Activated T-helper 1 cell treated with anti-CD3 and anti-CD28 coated beads, Interleukin-12 subunit alpha, Interleukin-12 subunit beta, Interleukin-2, Interleukin-4 antibody, amounts not matched to agents 30 ng/mL and 10 ng/mL and 1 ng/mL, durations not matched to agents 14 hours and 24 hours and 36 hours (primary cell): ENCODE measurements at regions not wholly inside any gene's neighbourhood (a gene's known extent, or its start where the extent isn't known, plus 50 kb on each side); places are given as distances from the start of the nearest gene placed in this dataset.
"Not testable (repeated sequence)": the region's sequence is repeated elsewhere in the genome, so short reads cannot be mapped to it uniquely, and the experiment has no call there.

Source experiments
- DNase-seq: peaks from one replicate; pipeline ENCODE4 v3.0.0; 2021; ENCODE audit warnings: low spot score
- H3K27ac Mint-ChIP-seq: one replicate; pipeline ENCODE4 v1.8.0; 2021; ENCODE audit warnings: mild to moderate bottlenecking, mixed read lengths
- H3K27me3 Mint-ChIP-seq: one replicate; pipeline ENCODE4 v1.8.0; 2022; ENCODE audit warnings: mild to moderate bottlenecking, moderate library complexity, mixed read lengths; ENCODE audit not compliant: insufficient read depth
- H3K36me3 Mint-ChIP-seq: one replicate; pipeline ENCODE4 v1.8.0; 2021; ENCODE audit warnings: low read depth, mixed read lengths
- H3K4me1 Mint-ChIP-seq: one replicate; pipeline ENCODE4 v1.8.0; 2021; ENCODE audit warnings: low read depth, mixed read lengths
- H3K4me3 Mint-ChIP-seq: one replicate; pipeline ENCODE4 v1.8.0; 2021; ENCODE audit warnings: mild to moderate bottlenecking, moderate library complexity, mixed read lengths
- H3K9me3 Mint-ChIP-seq: one replicate; pipeline ENCODE4 v1.8.0; 2021; ENCODE audit warnings: mixed read lengths
- intact Hi-C: fragments of 100-400 bp; cut with micrococcal nuclease; formaldehyde crosslinking; loops from one replicate; pipeline ENCODE4 v1.15.1; 2024

GRCh38 chr9:25225938-25226760 lies 452.1 kb downstream of the TUSC1 start:
- Mint-ChIP-seq H3K27ac (no peak overlapping the region), H3K27me3 (no peaks in the 10 kb centered on the region), H3K4me3 (no peak overlapping the region), H3K9me3 (peaks cover 24% of the 10 kb centered on the region), H3K4me1 (no peaks in the 10 kb centered on the region), H3K36me3 (no peaks in the 10 kb centered on the region)
- no peak for DNase-seq
- intact Hi-C loops, result no loop called here

- intact Hi-C loops, result no loop called here
- no peak overlapping the region for H3K27ac Mint-ChIP-seq
Observed at GRCh38 chr9:25224996-25225395, 453.2 kb downstream of the TUSC1 start.

GRCh38 chr9:25224309-25224708 lies 453.9 kb downstream of the TUSC1 start:
- peaks cover 14% of the 10 kb centered on the region for H3K9me3 Mint-ChIP-seq

More at GRCh38 chr9:25224996-25225395, 453.2 kb downstream of the TUSC1 start:
- H3K9me3 Mint-ChIP-seq, result peaks cover 14% of the 10 kb centered on the region
- no peak overlapping the region for H3K4me3 Mint-ChIP-seq
- DNase-seq, result no peak
- H3K36me3 Mint-ChIP-seq, result no peaks in the 10 kb centered on the region
- H3K27me3 Mint-ChIP-seq, result no peaks in the 10 kb centered on the region
- no peaks in the 10 kb centered on the region for H3K4me1 Mint-ChIP-seq

DNA sequence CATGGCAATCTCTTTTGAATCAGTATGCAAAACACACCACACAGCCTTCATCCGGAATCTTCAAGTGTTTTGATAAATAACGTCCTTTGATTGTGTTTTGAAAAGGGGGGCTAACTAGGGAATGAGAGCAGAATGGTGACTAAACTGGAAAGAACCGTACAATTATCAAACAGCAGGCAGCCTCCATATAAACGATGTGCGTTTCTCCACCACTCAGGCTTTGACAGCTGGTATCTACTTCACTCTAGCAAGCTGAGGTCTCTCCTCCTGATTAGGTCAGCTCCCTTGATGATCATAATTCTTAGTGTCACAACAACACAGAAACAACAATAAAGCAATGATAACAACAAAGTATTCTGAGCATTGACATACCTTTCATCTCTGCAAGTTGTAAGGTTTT lies 465.9 kb downstream of the TUSC1 start:
- Mint-ChIP-seq H3K4me3 (no peak overlapping the region), H3K27me3 (no peaks in the 10 kb centered on the region), H3K27ac (no peak overlapping the region), H3K4me1 (no peaks in the 10 kb centered on the region), H3K36me3 (no peaks in the 10 kb centered on the region), H3K9me3 (peaks cover 13% of the 10 kb centered on the region)
- no peak for DNase-seq
- intact Hi-C loops, result no loop called here

More at GRCh38 chr9:25224309-25224708, 453.9 kb downstream of the TUSC1 start:
- H3K27ac Mint-ChIP-seq, result no peak overlapping the region
- no peak for DNase-seq
- no peaks in the 10 kb centered on the region for H3K4me1 Mint-ChIP-seq
- intact Hi-C loops, result no loop called here
- no peaks in the 10 kb centered on the region for H3K36me3 Mint-ChIP-seq
- no peaks in the 10 kb centered on the region for H3K27me3 Mint-ChIP-seq
- no peak overlapping the region for H3K4me3 Mint-ChIP-seq

DNA sequence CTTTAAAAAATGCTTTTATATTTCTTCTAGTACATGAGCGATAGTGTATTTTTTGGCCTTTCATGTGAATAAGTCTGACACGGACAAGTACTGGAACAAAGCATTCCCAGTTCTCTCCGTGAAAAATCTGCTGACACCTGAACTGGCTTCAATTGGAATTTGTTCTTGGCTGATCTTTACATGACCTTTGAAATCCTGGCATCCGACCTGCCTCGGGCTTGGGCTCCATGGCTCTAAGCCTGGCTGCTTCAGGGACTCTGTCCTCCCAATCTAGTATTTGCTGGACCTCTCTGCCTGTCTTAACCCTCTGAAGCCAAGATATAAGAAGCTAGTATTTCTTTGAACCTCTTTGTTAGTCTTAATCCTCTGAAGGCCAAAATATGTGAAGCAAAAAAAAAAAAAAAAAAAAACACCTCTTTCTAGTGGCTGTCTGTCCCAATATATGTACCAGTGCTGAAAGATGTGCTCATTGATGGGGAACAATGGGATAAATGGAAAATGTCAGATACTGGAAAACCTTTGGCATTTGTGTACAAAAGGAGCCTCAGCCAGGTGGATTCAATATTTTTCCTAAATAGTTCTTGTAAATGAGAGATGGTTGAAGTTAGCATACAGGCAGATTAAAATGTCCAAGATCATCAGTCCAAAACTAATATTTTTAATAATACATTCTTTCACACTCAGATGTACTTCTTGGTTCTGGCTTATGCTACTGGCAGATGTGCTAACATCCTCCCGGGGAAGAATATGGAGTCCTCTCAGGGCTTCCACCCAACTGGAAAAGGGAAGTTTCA lies 470.6 kb downstream of the TUSC1 start:
- intact Hi-C loops, result no loop called here
- Mint-ChIP-seq H3K27me3 (no peaks in the 10 kb centered on the region), H3K9me3 (peaks cover 26% of the 10 kb centered on the region), H3K27ac (no peak overlapping the region), H3K36me3 (no peaks in the 10 kb centered on the region), H3K4me1 (no peaks in the 10 kb centered on the region), H3K4me3 (no peak overlapping the region)
- no peak for DNase-seq

GRCh38 chr9:25206027-25206426 lies 472.2 kb downstream of the TUSC1 start:
- Mint-ChIP-seq H3K27ac (no peak overlapping the region), H3K36me3 (no peaks in the 10 kb centered on the region)
- intact Hi-C loops, result no loop called here

DNA sequence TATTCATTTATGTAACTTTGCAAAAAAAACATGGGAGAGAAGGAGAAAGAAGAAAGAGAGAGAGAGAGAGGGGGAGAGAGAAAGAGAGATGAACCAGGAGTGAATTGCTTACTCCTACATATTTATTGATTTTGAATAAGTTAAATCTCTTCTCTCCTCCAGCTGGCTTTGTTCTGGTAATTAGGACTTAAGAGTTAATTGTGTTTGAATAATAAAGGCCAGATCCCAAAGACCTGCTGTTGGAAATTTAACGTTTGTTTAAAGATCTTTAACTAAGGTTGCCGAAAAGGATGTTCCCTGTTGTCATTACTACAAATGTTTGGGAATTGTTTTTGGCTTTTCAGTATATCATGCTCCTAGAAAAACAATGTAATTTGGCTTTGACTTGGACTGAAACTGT lies 473.0 kb downstream of the TUSC1 start:
- no peak for DNase-seq
- no peak overlapping the region for H3K27ac Mint-ChIP-seq
- H3K4me1 Mint-ChIP-seq, result no peaks in the 10 kb centered on the region
- no peaks in the 10 kb centered on the region for H3K27me3 Mint-ChIP-seq
- no peak overlapping the region for H3K4me3 Mint-ChIP-seq
- no peaks in the 10 kb centered on the region for H3K36me3 Mint-ChIP-seq
- H3K9me3 Mint-ChIP-seq, result peaks cover 39% of the 10 kb centered on the region
- intact Hi-C loops, result no loop called here

More at GRCh38 chr9:25206027-25206426, 472.2 kb downstream of the TUSC1 start:
- Mint-ChIP-seq H3K4me3 (no peak overlapping the region), H3K27me3 (no peaks in the 10 kb centered on the region), H3K9me3 (peaks cover 36% of the 10 kb centered on the region), H3K4me1 (no peaks in the 10 kb centered on the region)
- DNase-seq, result no peak

- Mint-ChIP-seq H3K9me3 (peaks cover 37% of the 10 kb centered on the region), H3K27me3 (no peaks in the 10 kb centered on the region), H3K4me3 (no peak overlapping the region), H3K4me1 (no peaks in the 10 kb centered on the region), H3K27ac (no peak overlapping the region), H3K36me3 (no peaks in the 10 kb centered on the region)
- intact Hi-C loops, result no loop called here
- no peak for DNase-seq
Observed at GRCh38 chr9:25177858-25178257, 500.4 kb downstream of the TUSC1 start.

DNA sequence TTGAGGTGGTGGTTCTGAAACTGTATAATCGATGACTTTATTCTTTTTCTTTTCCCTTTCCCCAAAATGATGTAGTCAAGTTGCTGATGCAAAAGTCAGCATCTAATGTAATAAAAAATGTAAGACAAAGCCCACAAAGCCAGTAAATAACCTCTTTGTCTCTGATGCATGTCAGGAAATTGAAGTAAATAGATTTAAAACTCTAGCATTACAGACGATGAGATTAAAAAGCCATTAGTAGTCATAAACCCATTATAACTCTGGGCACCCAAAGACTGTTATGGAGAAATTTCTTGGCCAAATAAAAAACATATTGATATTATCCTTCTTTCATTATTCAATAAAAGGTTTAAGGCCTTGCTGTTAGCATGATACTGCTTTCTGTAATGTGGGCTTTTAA lies 548.7 kb downstream of the TUSC1 start:
- DNase-seq, result no peak
- Mint-ChIP-seq H3K4me3 (no peak overlapping the region), H3K9me3 (peaks cover 19% of the 10 kb centered on the region), H3K36me3 (no peaks in the 10 kb centered on the region), H3K4me1 (no peaks in the 10 kb centered on the region), H3K27ac (no peak overlapping the region), H3K27me3 (no peaks in the 10 kb centered on the region)
- intact Hi-C loops, result no loop called here

GRCh38 chr9:25121811-25122210 lies 556.4 kb downstream of the TUSC1 start:
- H3K4me3 Mint-ChIP-seq, result no peak overlapping the region
- H3K4me1 Mint-ChIP-seq, result no peaks in the 10 kb centered on the region
- no peak for DNase-seq
- intact Hi-C loops, result no loop called here
- no peaks in the 10 kb centered on the region for H3K27me3 Mint-ChIP-seq
- H3K9me3 Mint-ChIP-seq, result peaks cover 25% of the 10 kb centered on the region
- H3K36me3 Mint-ChIP-seq, result no peaks in the 10 kb centered on the region
- H3K27ac Mint-ChIP-seq, result no peak overlapping the region

- intact Hi-C loops, result no loop called here
- Mint-ChIP-seq H3K36me3 (no peaks in the 10 kb centered on the region), H3K4me3 (no peak overlapping the region), H3K4me1 (no peaks in the 10 kb centered on the region), H3K27me3 (no peaks in the 10 kb centered on the region), H3K27ac (no peak overlapping the region), H3K9me3 (peaks cover 30% of the 10 kb centered on the region)
- no peak for DNase-seq
Observed at GRCh38 chr9:25119041-25119440, 559.2 kb downstream of the TUSC1 start.

- intact Hi-C loops, result no loop called here
- peaks cover 28% of the 10 kb centered on the region for H3K9me3 Mint-ChIP-seq
- H3K27me3 Mint-ChIP-seq, result no peaks in the 10 kb centered on the region
- no peak overlapping the region for H3K4me3 Mint-ChIP-seq
- no peak for DNase-seq
- H3K27ac Mint-ChIP-seq, result no peak overlapping the region
- H3K4me1 Mint-ChIP-seq, result no peaks in the 10 kb centered on the region
- H3K36me3 Mint-ChIP-seq, result no peaks in the 10 kb centered on the region
Observed at GRCh38 chr9:25117791-25118190, 560.5 kb downstream of the TUSC1 start.

DNA sequence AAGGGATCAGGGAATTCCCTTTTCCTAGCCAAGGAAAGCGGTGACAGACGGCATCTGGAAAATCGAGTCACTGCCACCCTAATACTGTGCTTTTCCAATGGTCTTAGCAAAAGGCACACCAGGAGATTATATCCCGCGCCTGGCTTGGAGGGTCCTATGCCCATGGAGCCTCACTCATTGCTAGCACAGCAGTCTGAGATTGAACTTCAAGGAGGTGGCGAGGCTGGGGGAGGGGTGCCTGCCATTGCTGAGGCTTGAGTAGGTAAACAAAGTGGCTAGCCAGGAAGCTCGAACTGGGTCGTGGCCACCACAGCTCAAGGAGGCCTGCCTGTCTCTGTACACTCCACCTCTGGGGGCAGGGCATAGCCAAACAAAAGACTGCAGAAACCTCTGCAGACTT lies 556.5 kb upstream of the IZUMO3 start:
- H3K4me3 Mint-ChIP-seq, intact Hi-C loops, DNase-seq, H3K27me3 Mint-ChIP-seq, H3K36me3 Mint-ChIP-seq, H3K4me1 Mint-ChIP-seq, H3K27ac Mint-ChIP-seq: not testable (repeated sequence)
- peaks cover 24% of the 10 kb centered on the region for H3K9me3 Mint-ChIP-seq
